ENCODE measurements at regions not wholly inside any gene's neighbourhood (a gene's known extent, or its start where the extent isn't known, plus 50 kb on each side); places are given as distances from the start of the nearest gene placed in this dataset.
"Not testable (repeated sequence)": the region's sequence is repeated elsewhere in the genome, so short reads cannot be mapped to it uniquely, and the experiment has no call there.

DNA sequence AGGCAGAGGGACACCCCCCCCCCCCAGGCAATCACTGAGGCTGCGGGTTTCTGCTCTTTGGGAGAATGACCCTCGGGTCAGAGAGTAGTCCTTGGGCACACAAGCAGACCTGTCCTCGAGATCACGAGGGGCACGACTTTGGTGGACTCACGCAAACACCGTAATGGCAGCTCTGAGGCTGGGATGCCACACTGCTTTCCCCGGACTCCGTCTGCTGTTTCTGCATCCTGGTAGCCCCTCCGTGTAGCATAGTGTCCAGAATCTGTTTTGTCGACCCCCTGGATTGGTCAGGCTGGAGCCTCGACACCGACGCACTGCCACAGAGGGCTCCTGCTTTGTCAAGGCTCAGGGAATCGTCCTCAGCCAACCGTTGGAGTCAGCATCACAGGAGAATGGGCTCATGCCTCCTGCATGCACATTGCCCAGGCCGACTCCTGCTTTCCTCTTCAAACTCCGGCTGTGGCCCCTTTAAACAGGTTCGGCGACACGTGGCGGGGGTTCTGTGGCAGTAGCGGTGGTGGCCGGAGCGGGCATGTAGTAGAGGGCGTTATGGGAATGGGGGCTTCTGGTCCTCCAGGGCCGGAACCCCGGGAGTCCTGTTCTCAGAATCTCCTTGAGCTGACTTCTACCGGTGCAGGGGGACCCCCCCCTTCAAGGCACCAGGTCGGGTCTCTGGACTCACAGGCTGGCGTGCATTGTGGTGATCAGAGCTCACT lies 205.3 kb downstream of the ZNF716 start:
- TF ChIP-seq, protein P1, sequence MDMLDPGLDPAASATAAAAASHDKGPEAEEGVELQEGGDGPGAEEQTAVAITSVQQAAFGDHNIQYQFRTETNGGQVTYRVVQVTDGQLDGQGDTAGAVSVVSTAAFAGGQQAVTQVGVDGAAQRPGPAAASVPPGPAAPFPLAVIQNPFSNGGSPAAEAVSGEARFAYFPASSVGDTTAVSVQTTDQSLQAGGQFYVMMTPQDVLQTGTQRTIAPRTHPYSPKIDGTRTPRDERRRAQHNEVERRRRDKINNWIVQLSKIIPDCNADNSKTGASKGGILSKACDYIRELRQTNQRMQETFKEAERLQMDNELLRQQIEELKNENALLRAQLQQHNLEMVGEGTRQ (IDR thresholded peaks at IDR 0.05; ENCODE audit: low read depth, low read length) = not testable (repeated sequence)
- TF ChIP-seq, protein P2, sequence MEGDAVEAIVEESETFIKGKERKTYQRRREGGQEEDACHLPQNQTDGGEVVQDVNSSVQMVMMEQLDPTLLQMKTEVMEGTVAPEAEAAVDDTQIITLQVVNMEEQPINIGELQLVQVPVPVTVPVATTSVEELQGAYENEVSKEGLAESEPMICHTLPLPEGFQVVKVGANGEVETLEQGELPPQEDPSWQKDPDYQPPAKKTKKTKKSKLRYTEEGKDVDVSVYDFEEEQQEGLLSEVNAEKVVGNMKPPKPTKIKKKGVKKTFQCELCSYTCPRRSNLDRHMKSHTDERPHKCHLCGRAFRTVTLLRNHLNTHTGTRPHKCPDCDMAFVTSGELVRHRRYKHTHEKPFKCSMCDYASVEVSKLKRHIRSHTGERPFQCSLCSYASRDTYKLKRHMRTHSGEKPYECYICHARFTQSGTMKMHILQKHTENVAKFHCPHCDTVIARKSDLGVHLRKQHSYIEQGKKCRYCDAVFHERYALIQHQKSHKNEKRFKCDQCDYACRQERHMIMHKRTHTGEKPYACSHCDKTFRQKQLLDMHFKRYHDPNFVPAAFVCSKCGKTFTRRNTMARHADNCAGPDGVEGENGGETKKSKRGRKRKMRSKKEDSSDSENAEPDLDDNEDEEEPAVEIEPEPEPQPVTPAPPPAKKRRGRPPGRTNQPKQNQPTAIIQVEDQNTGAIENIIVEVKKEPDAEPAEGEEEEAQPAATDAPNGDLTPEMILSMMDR (conservative IDR thresholded peaks at IDR 0.05; ENCODE audit: low read depth, low read length) = not testable (repeated sequence)
- TF ChIP-seq POLR2A (IDR thresholded peaks at IDR 0.05; ENCODE audit: low read depth, low read length); CHD1 (IDR thresholded peaks at IDR 0.05; ENCODE audit: low read depth, low read length); MXI1 (IDR thresholded peaks at IDR 0.05; ENCODE audit: borderline replicate concordance, low read depth, low read length); RCOR1 (IDR thresholded peaks at IDR 0.05; ENCODE audit: insufficient replicate concordance, low read length); CEBPB (IDR thresholded peaks at IDR 0.05; ENCODE audit: low read depth, low read length); RAD21 (IDR thresholded peaks at IDR 0.05; ENCODE audit: low read length); MAZ (IDR thresholded peaks at IDR 0.05; ENCODE audit: borderline replicate concordance, low read depth, low read length); BHLHE40 (IDR thresholded peaks at IDR 0.05; ENCODE audit: low read depth, low read length); FOS (IDR thresholded peaks at IDR 0.05; ENCODE audit: low read depth, low read length): not testable (repeated sequence)

Data from IMR-90 (cell line).